Dedifferentiated amniotic fluid mesenchymal stem cell (primary cell): ENCODE measurements at regions not wholly inside any gene's neighbourhood (a gene's known extent, or its start where the extent isn't known, plus 50 kb on each side); places are given as distances from the start of the nearest gene placed in this dataset.
A peak's percentile ranks its signal among the peaks of the same experiment; 100 is the strongest.
"Not testable (repeated sequence)": the region's sequence is repeated elsewhere in the genome, so short reads cannot be mapped to it uniquely, and the experiment has no call there.

Experiments used
- DNase-seq: peaks from one replicate; pipeline ENCODE4 v3.0.0-alpha.2; 2016; ENCODE audit errors: extremely low spot score

DNA sequence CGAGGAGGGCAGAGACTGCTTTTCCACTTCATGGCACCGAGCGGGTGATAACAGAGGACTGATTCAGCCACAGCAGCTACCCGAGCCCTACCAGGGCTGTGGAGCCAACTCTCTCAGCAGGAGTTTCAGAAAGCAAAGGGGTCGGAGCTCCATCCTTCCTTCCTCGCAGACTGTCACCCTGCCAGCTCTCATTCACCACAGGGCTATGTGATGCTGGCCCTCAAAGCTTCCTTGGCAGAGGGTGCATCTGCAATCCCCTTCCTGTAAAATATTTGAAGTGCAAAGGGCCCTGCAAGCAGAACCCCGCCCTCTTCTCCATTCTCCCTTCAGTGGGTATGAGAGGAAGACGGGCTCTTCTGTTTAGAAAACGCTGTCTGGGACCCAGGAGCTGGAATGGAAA is 105.3 kb upstream of the LYZL2 start:
- no peak for DNase-seq

DNA sequence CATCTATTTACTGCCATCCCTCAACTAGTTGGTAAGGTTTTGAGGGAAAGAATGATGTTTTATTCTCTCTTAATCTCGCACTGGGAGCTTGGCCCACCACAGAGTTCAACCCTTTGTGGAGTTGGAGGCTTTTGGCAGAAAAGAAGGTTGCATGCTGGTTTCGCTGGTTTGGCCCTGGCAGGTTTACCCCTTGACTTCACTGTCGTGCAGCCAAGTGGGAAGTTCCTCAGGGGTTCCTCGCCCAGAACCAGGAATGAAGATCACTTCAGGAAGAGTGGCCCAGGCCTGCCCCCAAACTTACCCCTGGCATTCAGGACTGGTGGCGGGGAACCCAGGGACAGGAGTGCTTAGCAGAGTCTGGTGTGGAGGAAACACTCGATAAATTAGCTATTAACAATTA is 103.1 kb upstream of the LYZL2 start:
- no peak for DNase-seq

DNA sequence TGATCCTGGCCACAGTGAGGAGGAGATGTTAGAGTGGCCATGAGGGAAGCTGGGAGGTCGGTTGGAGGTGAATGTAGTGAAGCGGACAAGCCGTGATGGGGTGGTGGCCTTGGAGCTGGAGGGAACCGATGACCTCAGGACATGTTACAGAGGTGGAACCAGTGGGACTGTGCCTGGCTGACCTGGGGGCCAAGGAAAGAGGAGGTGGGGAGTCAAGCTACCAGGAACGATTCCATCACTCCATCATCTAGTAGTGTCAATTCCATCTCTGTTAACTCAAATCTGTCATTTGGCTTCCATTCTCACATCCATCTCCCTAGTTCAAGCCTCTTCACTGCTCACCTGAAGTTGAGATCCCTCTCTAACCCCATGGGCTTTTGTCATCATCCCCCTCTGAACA is 102.4 kb upstream of the LYZL2 start:
- DNase-seq, result no peak

DNA sequence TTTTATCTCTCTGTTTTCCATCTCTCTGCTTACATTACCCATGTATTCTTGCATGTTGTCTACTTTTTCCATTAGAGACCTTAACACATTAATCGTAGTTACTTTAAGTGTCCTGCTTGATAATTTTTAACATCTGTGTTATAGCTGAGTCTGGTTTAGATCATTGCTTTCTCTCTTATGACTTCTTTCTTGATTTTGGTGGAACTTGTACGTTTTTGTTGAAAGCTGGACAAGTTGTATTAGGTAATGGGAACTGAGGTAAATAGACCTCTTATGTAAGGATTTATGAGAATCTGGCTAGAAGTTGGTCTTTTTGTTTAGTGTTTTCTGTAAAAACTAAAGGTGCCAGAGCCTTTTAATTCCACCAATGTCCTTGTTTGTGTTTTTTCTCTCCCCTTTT is 100.8 kb upstream of the LYZL2 start:
- no peak for DNase-seq

DNA sequence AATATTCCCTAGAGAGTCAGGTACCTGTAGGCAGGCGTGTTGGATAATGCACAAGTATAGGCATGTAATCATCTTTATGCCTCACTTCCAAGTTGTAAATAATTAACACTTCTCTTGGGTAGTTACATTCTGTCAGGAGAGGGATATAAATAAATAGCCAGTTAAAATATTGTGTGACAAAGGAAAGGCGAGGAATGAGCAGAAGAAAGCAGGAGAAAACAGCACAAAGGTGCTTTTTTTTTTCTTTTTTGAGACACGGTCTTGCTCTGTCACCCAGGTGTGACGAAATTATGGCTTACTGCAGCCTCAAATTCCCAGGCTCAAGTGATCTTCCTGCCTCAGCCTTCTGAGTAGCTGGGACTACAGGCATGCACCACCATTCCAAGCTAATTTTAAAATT is 99.2 kb upstream of the LYZL2 start:
- DNase-seq, result no peak

DNA sequence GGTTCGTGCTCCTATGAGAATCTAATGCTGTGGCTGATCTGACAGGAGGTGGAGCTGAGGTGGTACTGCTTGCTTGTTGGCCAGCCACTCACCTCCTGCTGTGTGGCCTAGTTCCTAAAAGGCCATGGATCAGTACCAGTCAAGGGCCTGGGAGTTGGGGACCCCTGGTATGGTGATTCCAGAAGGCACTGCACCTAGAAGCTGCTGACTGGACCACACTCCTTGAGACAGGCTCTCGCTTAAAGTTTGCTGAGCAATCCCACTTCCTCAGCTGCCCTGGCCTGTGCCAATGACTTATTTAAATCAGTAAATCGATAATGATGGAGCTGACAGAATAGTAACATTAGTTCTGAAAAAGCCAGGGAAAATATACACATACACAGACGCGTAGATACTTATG is 98.6 kb upstream of the LYZL2 start:
- no peak for DNase-seq

DNA sequence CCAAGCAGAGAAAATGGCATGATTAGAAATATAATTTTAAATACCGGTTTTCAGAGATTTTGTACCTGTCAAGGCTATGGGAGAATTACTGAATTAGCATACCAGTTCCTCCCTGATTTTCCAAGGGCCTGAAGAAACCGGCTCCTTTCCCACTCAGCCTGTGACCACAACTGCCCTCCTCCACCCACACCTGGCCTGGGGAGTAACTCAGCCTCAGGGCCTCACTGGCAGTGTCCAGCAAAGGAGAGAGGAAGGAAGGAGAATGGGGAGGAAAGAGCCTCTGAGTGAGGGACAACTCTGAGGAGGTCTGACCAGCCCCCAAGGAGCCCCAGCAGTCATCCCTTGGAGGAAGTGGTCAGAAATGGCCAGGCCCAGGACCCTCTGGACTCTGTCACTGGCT is 98.0 kb upstream of the LYZL2 start:
- no peak for DNase-seq

DNA sequence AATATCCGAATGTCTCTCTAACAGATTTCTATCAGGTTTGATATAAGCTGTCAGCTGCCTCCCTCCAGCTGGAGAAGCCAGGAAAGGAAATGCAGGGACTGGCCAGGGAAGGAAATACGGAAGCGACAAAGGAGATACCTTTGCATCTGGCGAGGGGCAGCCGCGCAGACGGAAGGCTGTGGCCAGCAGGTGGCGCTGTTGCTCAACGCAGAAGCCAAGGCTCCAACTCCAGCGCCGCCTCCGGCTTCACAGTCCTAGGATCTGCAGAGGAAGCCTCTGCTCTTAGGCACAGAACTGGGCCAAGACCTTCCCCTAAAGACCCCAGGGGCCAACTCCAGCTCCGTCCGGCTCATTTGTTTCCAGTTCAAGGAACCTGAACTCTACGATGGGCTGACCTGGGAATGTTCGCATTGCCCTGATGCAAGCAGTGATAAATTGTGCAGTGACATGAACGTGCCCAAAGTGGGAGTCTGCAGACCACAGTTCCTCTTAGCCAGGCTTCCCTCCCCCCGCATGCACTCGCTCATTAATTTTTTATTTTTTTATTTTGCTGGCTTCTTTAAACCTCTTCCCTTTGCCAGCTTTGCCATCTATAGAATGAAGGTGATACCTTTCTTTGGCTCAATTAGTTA is 97.3 kb upstream of the LYZL2 start:
- peak; percentile 46 for DNase-seq

DNA sequence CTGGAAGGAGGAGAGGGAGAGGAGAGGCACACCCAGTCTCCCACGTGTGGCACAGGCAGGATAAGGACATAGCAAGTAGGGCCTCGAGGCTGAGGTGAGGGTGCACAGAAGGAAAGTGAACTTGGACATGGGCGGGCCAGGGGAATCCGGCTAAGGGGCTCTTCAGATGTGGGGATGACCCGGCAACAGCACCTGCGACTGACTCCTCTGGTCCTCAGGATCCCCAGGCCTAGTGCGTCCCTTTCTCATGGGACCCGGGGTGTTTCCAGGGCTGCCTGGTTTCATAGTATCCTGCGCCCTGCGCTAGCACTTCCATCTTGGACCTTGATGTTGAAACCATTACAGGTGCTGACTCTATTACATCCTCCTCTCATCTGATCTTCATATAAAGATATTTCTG is 96.1 kb upstream of the LYZL2 start:
- no peak for DNase-seq

DNA sequence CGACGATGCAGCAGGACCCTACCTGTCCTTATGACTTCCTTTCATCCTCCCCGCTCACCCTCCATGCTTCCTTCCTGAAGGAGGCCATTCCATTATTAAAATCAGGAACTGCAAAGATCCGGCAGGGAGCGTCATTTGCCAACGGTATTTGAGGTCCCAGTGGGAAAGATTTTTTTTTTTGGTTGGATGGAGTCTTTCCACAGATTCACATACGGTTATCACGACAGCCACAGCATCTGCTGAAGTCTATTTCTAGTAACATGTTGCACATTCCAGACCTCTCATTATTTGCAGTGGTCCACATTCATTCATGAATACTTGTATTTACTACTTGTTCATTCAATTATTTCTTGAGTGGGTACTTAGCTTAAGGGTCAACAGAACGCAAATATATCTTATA is 94.7 kb upstream of the LYZL2 start:
- no peak for DNase-seq

DNA sequence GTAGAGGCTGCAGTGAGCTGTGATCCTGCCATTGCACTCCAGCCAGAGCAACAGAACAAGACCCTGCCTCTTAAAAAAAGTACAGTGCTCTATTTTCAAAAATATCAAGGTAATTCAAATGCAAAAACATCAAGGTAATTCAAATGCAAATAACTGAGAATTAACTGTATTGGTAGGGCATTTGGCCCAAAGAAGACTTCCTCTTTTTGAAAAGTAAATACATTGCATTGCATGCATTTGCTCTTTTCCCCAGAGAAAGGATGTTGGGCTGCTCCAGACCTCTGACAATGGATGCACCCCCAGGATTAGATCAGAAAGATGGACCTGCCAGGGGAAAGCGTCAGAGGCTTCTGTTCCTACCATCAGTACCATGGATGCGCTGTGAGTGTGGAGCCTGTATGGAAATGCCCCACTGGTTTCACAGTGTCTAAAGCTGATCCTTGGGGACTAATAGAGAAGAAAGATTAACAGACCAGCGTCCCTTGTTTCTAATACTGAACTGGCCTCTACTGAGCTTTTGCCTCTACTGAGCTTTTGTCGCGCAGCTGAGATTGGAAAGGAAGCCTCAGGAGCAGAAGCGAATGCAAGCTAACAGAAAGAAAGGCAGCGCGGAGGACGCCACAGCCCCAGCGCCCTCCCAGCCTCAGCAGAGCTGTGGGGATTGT is 93.5 kb upstream of the LYZL2 start:
- DNase-seq, result no peak

DNA sequence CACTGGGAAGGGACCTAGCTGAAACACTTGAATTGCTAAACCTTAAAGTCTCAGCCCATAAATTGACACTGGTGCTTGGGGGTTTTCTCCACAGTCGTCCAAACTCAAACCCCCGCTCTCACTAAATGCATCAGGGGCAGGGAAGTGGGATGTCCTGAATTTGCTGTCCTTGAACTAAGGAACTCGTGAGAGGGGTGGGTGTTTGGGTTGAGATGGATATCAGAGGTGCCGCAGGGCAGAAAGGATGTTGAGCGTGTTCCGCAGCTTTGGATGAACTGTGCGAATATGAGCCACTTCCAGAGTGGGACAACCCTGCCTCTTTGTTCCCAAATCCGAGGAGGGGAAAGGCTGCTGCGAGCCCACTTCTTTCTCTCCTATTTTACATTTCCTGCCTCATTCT is 90.3 kb upstream of the LYZL2 start:
- DNase-seq, result no peak

DNA sequence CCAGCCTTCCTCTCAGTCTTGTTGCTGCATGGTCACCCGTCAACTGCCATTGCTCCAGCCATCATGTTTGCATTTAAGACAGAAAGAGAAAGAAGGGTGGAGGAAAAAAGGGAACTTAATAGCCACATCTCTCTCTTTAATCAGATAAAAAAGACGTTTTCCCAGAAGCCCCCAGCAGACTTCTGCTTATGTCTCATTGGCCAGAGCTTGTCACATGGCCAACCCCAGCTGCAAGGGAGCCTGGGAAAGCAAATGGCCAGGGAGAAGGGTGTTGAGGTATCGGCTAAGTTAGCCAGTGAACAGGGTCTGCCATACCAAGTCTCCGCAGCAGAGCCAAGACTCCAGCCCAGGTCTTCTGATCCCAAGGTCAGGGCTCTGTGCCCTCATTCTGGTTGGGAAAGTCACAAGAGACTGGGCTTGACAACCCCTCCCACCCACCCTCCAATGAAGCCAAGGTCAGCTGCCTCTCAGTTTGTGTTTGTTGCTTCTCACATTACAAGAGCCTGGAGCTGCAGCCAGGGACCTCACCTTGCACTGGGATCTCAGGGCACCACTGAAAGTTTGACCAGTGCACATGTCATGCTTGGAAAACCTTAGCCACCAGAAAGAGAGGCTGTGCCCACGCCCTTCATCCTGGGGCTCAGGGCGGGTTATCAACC is 80.3 kb upstream of the LYZL2 start:
- no peak for DNase-seq

DNA sequence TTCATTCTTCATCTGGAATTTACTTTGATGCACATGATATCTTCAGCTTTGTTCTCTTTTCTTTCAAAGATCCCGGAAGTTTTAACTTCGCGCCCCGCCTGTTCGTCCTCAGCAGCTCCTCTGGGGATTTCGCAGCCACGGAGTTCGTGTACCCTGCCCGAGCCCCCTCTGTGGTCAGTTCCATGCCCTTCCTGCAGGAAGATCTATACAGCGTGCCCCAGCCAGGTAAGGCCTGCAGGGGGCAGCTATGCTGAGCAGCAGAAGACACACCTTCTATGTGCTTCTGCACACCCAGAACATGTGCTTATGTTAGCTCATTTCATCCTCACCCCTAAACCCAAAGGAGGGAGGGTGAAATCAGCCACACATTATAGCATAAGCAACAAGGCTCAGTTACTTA is 79.7 kb upstream of the LYZL2 start:
- no peak for DNase-seq

DNA sequence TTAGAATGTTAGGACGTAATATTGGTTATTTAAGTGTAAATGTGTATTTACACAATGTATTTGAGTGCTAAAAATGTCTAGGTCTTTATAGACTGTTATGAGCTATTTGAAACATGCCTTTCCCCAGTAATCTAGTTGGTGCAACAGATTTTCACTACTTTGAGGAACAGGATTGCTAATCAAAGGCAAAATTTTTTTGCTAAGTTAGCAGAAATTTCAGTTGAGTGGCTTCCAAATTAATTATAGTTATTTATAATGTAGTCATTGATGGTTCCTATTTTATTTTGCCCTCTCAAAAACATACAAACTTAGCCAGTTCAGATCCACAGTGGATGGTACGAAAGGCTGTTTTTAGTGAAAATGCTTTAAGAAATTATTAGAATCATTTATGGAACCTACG is 78.7 kb upstream of the LYZL2 start:
- no peak for DNase-seq

DNA sequence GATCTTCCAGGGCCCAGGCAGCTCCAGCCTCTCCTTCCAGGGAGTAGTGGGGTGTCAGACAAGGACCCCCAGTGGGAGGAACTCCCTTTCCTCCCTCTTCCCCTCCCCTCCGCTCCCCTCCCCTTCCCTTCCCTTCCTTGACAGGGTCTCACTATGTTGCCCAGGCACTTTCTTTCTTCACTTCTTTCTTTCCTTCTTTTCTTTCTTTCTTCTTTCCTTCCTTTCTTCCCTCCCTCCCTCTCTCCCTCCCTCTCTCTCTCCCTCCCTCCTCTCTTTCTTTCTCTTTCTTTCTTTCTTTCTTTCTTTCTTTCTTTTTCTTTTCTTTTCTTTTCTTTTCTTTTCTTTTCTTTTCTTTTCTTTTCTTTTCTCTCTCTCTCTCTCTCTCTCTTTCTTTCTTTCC is 76.6 kb upstream of the LYZL2 start:
- not testable (repeated sequence) for DNase-seq

DNA sequence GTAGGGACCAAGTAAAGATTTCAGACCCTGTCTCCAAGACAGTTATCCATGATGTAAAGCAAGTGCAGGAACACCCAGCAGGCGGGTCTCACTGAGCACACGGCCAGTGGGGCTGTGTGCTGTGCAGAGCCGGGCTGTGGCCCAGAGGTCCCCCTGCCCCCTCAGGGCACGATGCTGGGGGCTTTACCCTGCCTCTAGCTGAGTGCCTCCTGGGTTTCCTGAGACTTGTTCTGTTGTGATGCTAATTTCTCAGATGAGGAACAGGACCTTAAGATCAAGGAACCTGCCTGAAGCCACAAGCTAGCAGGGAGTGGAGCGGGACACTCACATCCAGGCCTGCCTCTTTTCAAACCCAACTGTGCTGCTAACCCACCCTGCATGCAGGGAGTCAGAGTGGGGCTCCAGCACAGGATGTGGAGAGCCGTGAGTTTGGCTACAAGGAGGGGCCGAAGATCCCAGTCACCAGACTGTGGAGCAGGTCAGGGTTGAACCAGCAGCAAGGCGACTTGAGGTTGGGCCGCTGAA is 76.1 kb upstream of the LYZL2 start:
- DNase-seq, result no peak

DNA sequence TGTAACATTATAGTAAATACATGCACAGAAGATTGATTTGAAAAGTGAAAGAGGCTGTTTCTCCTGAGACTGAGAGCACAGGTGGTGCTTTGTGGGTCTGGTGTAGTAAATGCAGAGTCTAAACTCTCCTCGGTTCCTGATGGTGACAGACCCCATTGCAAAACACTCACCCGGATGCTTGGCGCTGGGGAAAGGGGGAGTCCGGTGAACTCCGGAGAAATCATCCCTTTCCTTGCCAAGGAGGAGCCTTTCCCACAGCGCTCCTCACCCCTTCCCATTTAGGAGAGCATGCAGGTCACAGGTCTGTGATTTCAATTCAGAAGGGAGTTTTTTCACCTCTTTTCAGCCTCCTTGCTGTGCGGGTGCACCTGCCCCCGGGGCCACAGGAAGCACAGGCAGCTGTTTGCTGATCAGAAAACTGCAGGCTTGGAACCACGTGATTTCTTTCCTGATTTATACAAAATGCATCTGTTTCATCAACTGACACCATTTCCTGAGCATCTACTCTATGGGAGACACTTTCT is 75.6 kb upstream of the LYZL2 start:
- no peak for DNase-seq

DNA sequence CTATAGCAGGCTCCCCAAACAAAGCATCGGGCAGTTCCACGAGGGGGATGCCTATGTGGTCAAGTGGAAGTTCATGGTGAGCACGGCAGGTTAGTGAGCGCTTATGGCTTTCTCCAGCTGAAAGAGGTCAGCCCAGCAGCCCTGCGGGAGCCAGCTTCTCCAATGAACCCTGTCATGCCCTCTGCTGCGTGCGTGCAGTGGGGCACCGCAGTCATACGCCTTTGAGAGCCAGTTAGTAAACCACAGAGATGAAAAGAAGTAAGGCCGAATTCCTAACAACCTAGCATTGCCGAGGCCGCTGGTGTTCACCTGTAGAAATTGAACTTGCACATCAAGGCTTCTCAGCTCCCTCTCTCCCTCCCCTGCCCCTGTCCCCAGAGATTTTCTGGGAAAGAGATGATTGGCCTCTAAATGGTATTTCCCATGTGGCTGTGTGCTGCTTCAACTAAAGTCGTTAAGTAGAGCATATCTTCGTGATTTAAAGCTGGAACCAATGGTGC is 75.1 kb upstream of the LYZL2 start:
- DNase-seq, result not testable (repeated sequence)

DNA sequence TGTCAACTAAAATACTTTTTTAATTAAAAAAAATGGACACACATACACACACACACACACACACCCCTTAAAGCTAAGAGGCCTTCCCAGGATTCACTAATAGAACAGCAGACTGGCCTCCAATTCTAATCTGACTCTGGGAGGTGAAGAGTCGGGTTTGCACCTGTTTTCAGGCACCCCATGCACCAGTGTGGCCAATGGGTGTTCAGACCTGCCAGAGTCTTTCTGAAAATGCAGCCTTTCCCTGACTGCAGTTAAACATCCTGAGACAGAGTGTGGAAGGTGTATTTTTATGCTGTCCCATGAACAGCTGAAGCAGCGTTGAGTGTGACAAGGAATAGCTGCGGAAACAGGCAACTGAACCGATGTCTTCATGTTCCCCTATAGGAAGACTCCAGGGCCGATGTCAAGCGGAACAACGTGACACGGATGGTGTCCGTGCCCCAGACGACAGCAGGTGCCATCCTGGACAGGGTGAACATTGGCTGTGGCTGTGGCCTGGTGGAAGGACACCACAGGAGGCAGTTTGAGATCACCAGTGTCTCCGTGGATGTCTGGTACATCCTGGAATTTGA is 74.6 kb upstream of the LYZL2 start:
- no peak for DNase-seq

DNA sequence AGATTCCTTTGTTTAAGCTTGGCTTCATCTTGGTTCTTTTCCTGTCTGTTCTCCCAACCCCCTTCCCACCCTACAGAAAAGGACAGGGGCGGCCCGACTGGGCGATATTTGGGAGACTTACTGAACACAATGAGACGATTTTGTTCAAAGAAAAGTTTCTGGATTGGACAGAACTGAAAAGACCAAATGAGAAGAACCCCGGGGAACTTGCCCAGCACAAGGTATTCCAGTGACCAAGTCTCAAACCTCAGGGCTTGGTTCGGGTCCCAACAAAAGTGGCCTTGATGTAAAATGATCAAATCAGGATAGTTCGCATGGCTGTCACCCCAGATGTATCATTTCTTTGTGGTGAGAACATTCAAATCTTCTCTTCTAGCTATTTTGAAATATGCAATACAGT is 73.9 kb upstream of the LYZL2 start:
- DNase-seq, result not testable (repeated sequence)

DNA sequence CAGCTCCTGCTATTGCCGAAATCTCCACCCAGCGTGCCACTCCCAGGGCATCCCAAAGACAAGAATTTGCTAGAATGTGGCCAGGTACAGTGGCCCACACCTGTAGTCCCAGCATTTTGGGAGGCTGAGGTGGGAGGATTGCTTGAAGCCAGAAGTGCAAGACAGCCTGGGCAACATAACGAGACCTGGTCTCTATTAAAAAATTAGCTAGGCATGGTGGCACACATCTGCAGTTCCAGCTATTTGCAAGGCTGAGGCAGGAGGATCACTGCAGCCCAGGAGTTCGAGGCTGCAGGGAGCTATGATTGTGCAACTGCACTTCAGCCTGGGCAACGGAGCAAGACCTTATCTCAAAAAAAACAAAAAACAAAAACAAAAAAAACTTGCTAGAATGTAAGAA is 73.3 kb upstream of the LYZL2 start:
- no peak for DNase-seq
